GM12892 (cell line): ENCODE measurements at regions not wholly inside any gene's neighbourhood (a gene's known extent, or its start where the extent isn't known, plus 50 kb on each side); places are given as distances from the start of the nearest gene placed in this dataset.

ENCODE experiments used
- POLR2A ChIP-seq: IDR thresholded peaks from 2 replicates; pipeline ENCODE4 v1.6.1; 2011; ENCODE audit warnings: low read depth, low read length, control low read depth
- POLR2AphosphoS5 ChIP-seq: IDR thresholded peaks from 2 replicates; pipeline ENCODE4 v1.6.1; 2011; ENCODE audit warnings: low read depth, low read length, control low read depth

DNA sequence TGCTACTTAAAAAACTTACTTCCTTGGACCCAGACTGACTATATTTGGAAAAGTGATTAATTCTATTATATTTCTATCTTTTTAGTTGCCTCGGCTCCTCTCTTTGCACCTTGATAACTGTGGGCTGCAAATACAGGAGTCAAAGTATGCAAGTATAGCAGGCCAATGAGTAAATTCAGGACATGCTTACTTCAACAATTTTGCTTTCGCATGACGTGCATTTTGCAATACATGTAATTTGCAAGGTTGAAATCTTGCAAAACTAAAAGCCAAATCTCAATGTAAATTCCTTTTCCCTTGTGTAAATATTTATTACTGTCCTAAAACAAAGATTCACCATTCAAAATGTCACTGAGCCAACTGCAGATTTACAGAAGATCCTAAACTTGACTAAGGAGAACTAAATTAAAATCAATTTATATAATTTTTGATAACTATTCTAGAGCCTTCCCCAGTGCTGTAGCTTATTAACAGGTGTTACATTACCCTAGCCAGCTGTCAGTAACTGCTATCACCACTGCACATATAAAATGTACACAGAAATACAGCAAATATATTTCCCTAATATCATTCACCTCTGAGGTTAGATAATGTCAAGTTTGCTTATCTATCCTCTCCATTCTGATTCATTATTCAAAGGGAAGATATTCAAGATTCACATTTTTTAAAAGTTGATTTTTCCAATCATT is 1069.5 kb downstream of the TRHDE start:
- TF ChIP-seq POLR2A (no peak), POLR2AphosphoS5 (no peak)
